IMR-90 (cell line): ENCODE measurements at regions not wholly inside any gene's neighbourhood (a gene's known extent, or its start where the extent isn't known, plus 50 kb on each side); places are given as distances from the start of the nearest gene placed in this dataset.
"Not testable (repeated sequence)": the region's sequence is repeated elsewhere in the genome, so short reads cannot be mapped to it uniquely, and the experiment has no call there.

Experiments
- ATAC-seq: fragments of 200-7000 bp; cut with Tn5 transposase; 2 replicates; pipeline ENCODE4 v1.9.1; 2020; ENCODE audit warnings: low read depth, mild to moderate bottlenecking, moderate library complexity
- BruUV-seq: library from RNA; stranded (reverse); fragments of 400-500 nt; replicated peaks from 2 replicates; lab custom pipeline; 2021; lab: Mats Ljungman, UMichigan
- CTCF ChIA-PET: fragments of 300-600 bp; formaldehyde crosslinking; extraction: SDS; loops from one replicate; lab custom pipeline; 2021; ENCODE audit warnings: antibody characterized with exemption; lab: Yijun Ruan, JAX
- POLR2A ChIA-PET: fragments of 300-600 bp; sonication (Branson Sonifier 250); formaldehyde crosslinking; loops from one replicate; lab custom pipeline; 2022; ENCODE audit warnings: antibody characterized with exemption; ENCODE audit not compliant: unreplicated experiment; lab: Charles Lee
- DNase-seq: peaks from one replicate; pipeline ENCODE4 v3.0.0; 2013
- H2AFZ ChIP-seq: replicated peaks from 2 replicates; pipeline ENCODE3; 2013; ENCODE audit warnings: low read length, mild to moderate bottlenecking; ENCODE audit not compliant: poor library complexity
- H2AK5ac ChIP-seq: 2 replicates; pipeline ENCODE4 v1.6.1; 2013; ENCODE audit warnings: low read depth, low read length, inconsistent platforms
- H2AK9ac ChIP-seq: replicated peaks from 2 replicates; pipeline ENCODE3; 2013; ENCODE audit warnings: mild to moderate bottlenecking, low read depth, low read length, moderate library complexity; ENCODE audit not compliant: poor library complexity
- H2BK120ac ChIP-seq: 2 replicates; pipeline ENCODE4 v1.6.1; 2013; ENCODE audit warnings: low read depth, low read length, inconsistent platforms
- H2BK15ac ChIP-seq: 3 replicates; pipeline ENCODE4 v1.6.1; 2013; ENCODE audit warnings: low read depth, low read length, inconsistent platforms
- H2BK20ac ChIP-seq: 2 replicates; pipeline ENCODE4 v1.6.1; 2013; ENCODE audit warnings: low read depth, mild to moderate bottlenecking, inconsistent platforms, low read length, moderate library complexity
- H2BK5ac ChIP-seq: 2 replicates; pipeline ENCODE4 v1.6.1; 2013; ENCODE audit warnings: mild to moderate bottlenecking, low read depth, low read length, inconsistent platforms; ENCODE audit not compliant: poor library complexity, severe bottlenecking
- H3K14ac ChIP-seq: replicated peaks from 2 replicates; pipeline ENCODE4 v1.6.1; 2013; ENCODE audit warnings: low read depth, low read length, inconsistent platforms
- H3K18ac ChIP-seq: 2 replicates; pipeline ENCODE4 v1.6.1; 2013; ENCODE audit warnings: low read depth, low read length, control low read depth
- H3K23ac ChIP-seq: 2 replicates; pipeline ENCODE4 v1.6.1; 2013; ENCODE audit warnings: low read depth, low read length, inconsistent platforms
- H3K27ac ChIP-seq: 2 replicates; pipeline ENCODE4 v1.5.1; 2013; ENCODE audit warnings: mild to moderate bottlenecking, control low read depth, low read length; ENCODE audit not compliant: insufficient read depth
- H3K27me3 ChIP-seq: 2 replicates; pipeline ENCODE4 v1.6.1; 2013; ENCODE audit warnings: low read length; ENCODE audit not compliant: control insufficient read depth, insufficient read depth
- H3K36me3 ChIP-seq: 2 replicates; pipeline ENCODE4 v1.6.1; 2013; ENCODE audit warnings: low read length, mixed read lengths; ENCODE audit not compliant: control insufficient read depth, insufficient read depth
- H3K4ac ChIP-seq: 2 replicates; pipeline ENCODE4 v1.6.1; 2013; ENCODE audit warnings: low read depth, low read length, inconsistent platforms
- H3K4me1 ChIP-seq: 2 replicates; pipeline ENCODE4 v1.6.1; 2013; ENCODE audit warnings: low read length, mixed read lengths; ENCODE audit not compliant: control insufficient read depth, insufficient read depth
- H3K4me2 ChIP-seq: 2 replicates; pipeline ENCODE4 v1.6.1; 2013; ENCODE audit warnings: low read depth, mild to moderate bottlenecking, control low read depth, low read length, moderate library complexity
- H3K4me3 ChIP-seq: 2 replicates; pipeline ENCODE4 v1.5.1; 2013; ENCODE audit warnings: low read depth, mild to moderate bottlenecking, control low read depth, low read length, moderate library complexity; ENCODE audit not compliant: insufficient read depth
- H3K56ac ChIP-seq: 2 replicates; pipeline ENCODE4 v1.6.1; 2013; ENCODE audit warnings: low read length, inconsistent platforms; ENCODE audit not compliant: insufficient read depth; ENCODE audit errors: extremely low read depth
- H3K79me1 ChIP-seq, 2 experiments: 2 replicates each; pipeline ENCODE4 v1.6.1; 2013; ENCODE audit warnings: low read length in 2 of 2, inconsistent platforms in 1 of 2, low read depth in 1 of 2
- H3K9ac ChIP-seq: 2 replicates; pipeline ENCODE4 v1.6.1; 2013; ENCODE audit warnings: low read depth, low read length, control low read depth
- H3K9me1 ChIP-seq: 2 replicates; pipeline ENCODE4 v1.6.1; 2013; ENCODE audit warnings: low read length, inconsistent platforms; ENCODE audit not compliant: insufficient read depth
- H3K9me3 ChIP-seq: 2 replicates; pipeline ENCODE4 v1.6.1; 2013; ENCODE audit warnings: low read length; ENCODE audit not compliant: control insufficient read depth, insufficient read depth
- H4K20me1 ChIP-seq: 2 replicates; pipeline ENCODE4 v1.6.1; 2013; ENCODE audit warnings: low read length, inconsistent platforms; ENCODE audit not compliant: insufficient read depth
- H4K5ac ChIP-seq: 2 replicates; pipeline ENCODE4 v1.6.1; 2013; ENCODE audit warnings: mild to moderate bottlenecking, low read depth, low read length, control low read depth
- H4K8ac ChIP-seq, 2 experiments: 2 replicates each; pipeline ENCODE4 v1.6.1; 2013; ENCODE audit warnings: low read depth in 2 of 2, low read length in 2 of 2, control low read depth in 1 of 2, inconsistent platforms in 1 of 2
- H4K91ac ChIP-seq: 2 replicates; pipeline ENCODE4 v1.6.1; 2013; ENCODE audit warnings: low read depth, low read length, inconsistent platforms; ENCODE audit not compliant: insufficient read depth
- NFE2L2 ChIP-seq: fragments of 150-350 bp; IDR thresholded peaks from 2 replicates; pipeline ENCODE4 v1.6.1; 2016; ENCODE audit warnings: low read depth, mild to moderate bottlenecking, low read length
- WGBS, 2 experiments: methylation state at CpG; one replicate each; pipeline versions ENCODE4 v1.1.5 to v1.1.7; 2013; ENCODE audit warnings: missing lambda C conversion rate in 2 of 2; ENCODE audit not compliant: insufficient read length in 1 of 2; ENCODE audit errors: extremely low coverage in 2 of 2; 5-methylcytosine and 5-hydroxymethylcytosine counted together
- dilution Hi-C: fragments of 300-500 bp; cut with HindIII; formaldehyde crosslinking; loops from one replicate; pipeline ENCODE4 v1.14.3; 2018; ENCODE audit warnings: low sequenced_read_pairs; ENCODE audit not compliant: unreplicated experiment
- in situ Hi-C: fragments of 300-500 bp; cut with MboI; formaldehyde crosslinking; loops from 3 replicates; pipeline ENCODE4 v1.14.3; 2019; ENCODE audit warnings: low sequenced_read_pairs, inconsistent platforms, mixed read lengths
- intact Hi-C: fragments of 100-400 bp; cut with micrococcal nuclease; formaldehyde crosslinking; loops from 2 replicates; pipeline ENCODE4 v1.10.0; 2022

DNA sequence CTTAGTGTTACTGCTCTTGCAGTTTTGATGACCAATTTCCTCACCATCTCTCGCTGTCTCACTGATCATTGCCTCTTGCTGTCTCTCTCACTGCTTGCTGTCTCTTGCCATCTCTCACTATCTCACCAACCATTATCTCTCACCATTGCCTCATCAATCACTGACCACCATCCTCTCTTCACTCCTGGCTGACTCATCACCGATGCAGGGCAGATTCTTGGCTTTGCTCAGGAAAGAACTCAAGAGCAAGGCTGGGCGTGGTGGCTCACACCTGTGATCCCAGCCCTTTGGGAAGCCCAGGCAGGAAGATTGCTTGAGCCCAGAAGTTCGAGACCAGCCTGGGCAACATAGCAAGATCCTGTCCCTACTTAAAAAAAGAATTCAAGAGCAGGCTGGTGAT is 66.3 kb upstream of the SYN3 start:
- Histone ChIP-seq H3K9ac (no peak overlapping the region), H4K20me1 (no peaks in the 10 kb centered on the region), H2BK15ac (no peak overlapping the region), H3K56ac (no peak overlapping the region), H2BK5ac (no peak overlapping the region), H2AK5ac (no peak overlapping the region), H4K5ac (no peak overlapping the region), H3K4ac (no peak overlapping the region), H3K14ac (no peak overlapping the region), H2BK120ac (no peak overlapping the region), H3K9me1 (no peaks in the 10 kb centered on the region), H3K4me2 (no peak overlapping the region), H3K79me1 (no peaks in the 10 kb centered on the region), H3K4me3 (no peak overlapping the region), H4K91ac (no peak overlapping the region), H3K36me3 (no peaks in the 10 kb centered on the region), H3K27me3 (no peaks in the 10 kb centered on the region), H2AFZ (no peak overlapping the region), H3K27ac (no peak overlapping the region), H2BK20ac (no peak overlapping the region), H3K9me3 (peaks cover 8% of the 10 kb centered on the region), H3K23ac (no peak overlapping the region), H4K8ac (no peak overlapping the region), H3K18ac (no peak overlapping the region), H2AK9ac (no peak overlapping the region), H3K4me1 (no peaks in the 10 kb centered on the region)
- no peak for DNase-seq
- POLR2A ChIA-PET, result no interaction called here
- WGBS, 2 experiments, result 55% methylated on average over 1 of the region's 4 CpGs; no CpG with 5 or more reads in 1 of the 2 experiments
- BruUV-seq, result no TSS peak
- no peak for ATAC-seq
- CTCF ChIA-PET, result no interaction called here
- TF ChIP-seq NFE2L2, result no peak
- dilution Hi-C loops, result no loop called here
- in situ Hi-C loops, result no loop called here
- intact Hi-C loops, result no loop called here

DNA sequence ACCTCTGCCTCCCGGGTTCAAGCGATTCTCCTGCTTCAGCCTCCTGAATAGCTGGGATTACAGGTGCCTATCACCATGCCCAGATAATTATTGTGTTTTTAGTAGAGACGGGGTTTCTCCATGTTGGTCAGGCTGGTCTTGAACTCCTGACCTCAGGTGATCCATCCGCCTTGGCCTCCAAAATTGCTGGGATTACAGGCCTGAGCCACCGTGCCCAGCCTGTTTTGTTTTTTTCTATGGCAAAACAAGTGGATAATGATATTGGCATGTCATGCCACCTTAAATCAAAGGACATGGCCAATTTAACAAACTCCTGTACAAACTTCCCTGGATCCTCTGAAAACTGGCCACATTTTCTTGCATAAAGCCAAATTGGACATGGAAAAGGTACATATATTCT is 64.3 kb upstream of the SYN3 start:
- in situ Hi-C loops, H2BK15ac ChIP-seq, H2AK5ac ChIP-seq, H3K9ac ChIP-seq, H3K9me1 ChIP-seq, H4K91ac ChIP-seq, H2BK5ac ChIP-seq, BruUV-seq, H3K27me3 ChIP-seq, H4K5ac ChIP-seq, H3K18ac ChIP-seq, H4K8ac ChIP-seq, H3K56ac ChIP-seq, H3K14ac ChIP-seq, DNase-seq, H2BK120ac ChIP-seq, H3K4me2 ChIP-seq, H4K20me1 ChIP-seq, POLR2A ChIA-PET, H3K4me3 ChIP-seq, H2AFZ ChIP-seq, H2AK9ac ChIP-seq, H3K27ac ChIP-seq, H3K23ac ChIP-seq, intact Hi-C loops, H2BK20ac ChIP-seq, ATAC-seq, dilution Hi-C loops, H3K79me1 ChIP-seq, H3K36me3 ChIP-seq, H3K4me1 ChIP-seq, H3K9me3 ChIP-seq, H3K4ac ChIP-seq, CTCF ChIA-PET: not testable (repeated sequence)
- WGBS, 2 experiments, result no CpG with 5 or more reads among the region's 5 CpGs
